ENCODE measurements at regions not wholly inside any gene's neighbourhood (a gene's known extent, or its start where the extent isn't known, plus 50 kb on each side); places are given as distances from the start of the nearest gene placed in this dataset.

DNA sequence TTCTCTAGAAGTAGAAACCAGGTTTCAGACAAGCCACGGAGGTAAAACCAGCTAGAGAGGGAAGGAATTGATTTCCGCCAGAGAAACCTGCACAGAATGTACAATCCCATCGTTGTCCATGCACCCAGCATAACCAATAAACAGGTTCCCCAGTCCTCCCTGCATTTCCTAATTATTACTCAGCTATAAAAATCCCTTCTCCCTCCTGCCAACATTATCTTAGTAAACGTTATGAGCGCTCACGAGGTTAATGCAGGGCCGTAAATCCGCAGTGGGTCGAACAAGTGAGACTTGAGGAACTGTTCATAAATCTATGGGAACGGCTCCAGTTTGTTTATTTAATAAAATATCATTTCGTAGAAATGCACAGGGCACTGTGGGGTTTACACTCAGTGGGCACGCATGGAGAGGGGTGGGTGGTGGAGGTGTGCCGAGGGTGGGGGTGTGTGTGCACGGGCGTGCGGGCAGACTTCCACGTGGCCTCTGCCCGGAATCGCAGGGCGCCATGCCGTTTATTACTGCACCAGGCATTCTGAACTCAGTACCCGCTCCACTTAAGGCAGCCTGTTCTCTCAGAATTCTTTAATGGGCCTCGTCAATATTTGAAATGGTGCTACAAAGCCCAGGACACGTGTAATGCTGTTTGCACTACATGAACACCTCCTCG lies 257.3 kb downstream of the MIAT start:
- no peaks in the 10 kb centered on the region for H3K79me2 ChIP-seq (ENCODE audit: control insufficient read depth, insufficient read depth, low read length)
- 91% methylated on average over 21 of the region's 25 CpGs for WGBS (ENCODE audit: insufficient coverage)
- H3K9me3 ChIP-seq (ENCODE audit: control extremely low read depth in 1 of 3, control insufficient read depth in 2 of 3, insufficient read depth in 1 of 3, low read length in 2 of 3): peaks cover 0 to 4% (median 0%) of the 10 kb centered on the region in 3 donors
- no peak for ATAC-seq (ENCODE audit: low read depth)
- no peak overlapping the region for H3K27ac Mint-ChIP-seq
- no peaks in the 10 kb centered on the region for H3K9me3 Mint-ChIP-seq (ENCODE audit: insufficient read depth)
- peaks cover 0 to 13% (median 0%) of the 10 kb centered on the region in 4 experiments for H3K27me3 ChIP-seq (replicated peaks in 1 of 4; ENCODE audit: control extremely low read depth in 1 of 4, control insufficient read depth in 3 of 4, insufficient read depth in 4 of 4, low read length in 3 of 4)
- no peaks in the 10 kb centered on the region for H3K4me1 ChIP-seq (ENCODE audit: control insufficient read depth in 2 of 2, insufficient read depth in 2 of 2, low read length in 2 of 2)
- no peak overlapping the region for H3K4me3 ChIP-seq (ENCODE audit: control extremely low read depth in 1 of 5, extremely low read depth in 1 of 5, insufficient read depth in 1 of 5, low read depth in 2 of 5, low read length in 4 of 5)
- no peak overlapping the region for H3K27ac ChIP-seq (ENCODE audit: low read length in 2 of 2)
- POLR2A ChIA-PET: no interaction called here
- no peaks in the 10 kb centered on the region for H3K4me1 Mint-ChIP-seq
- H3K4me3 Mint-ChIP-seq: no peak overlapping the region
- intact Hi-C loops (cut with micrococcal nuclease): no loop called here
- H4K20me1 ChIP-seq (ENCODE audit: control insufficient read depth, insufficient read depth, low read length, poor library complexity, severe bottlenecking): no peaks in the 10 kb centered on the region
- no peak overlapping the region for H3K4me2 ChIP-seq (replicated peaks; ENCODE audit: low read depth, low read length, poor library complexity, severe bottlenecking)
- H3K36me3 ChIP-seq (replicated peaks in 1 of 2; ENCODE audit: control extremely low read depth in 1 of 2, control insufficient read depth in 1 of 2, extremely low read depth in 1 of 2, insufficient read depth in 2 of 2, low read length in 1 of 2): no peaks in the 10 kb centered on the region
- CTCF ChIA-PET: no interaction called here
- DNase-seq: no peak
- no peak overlapping the region for H3K9ac ChIP-seq (ENCODE audit: low read length)
- H2AFZ ChIP-seq (ENCODE audit: insufficient read depth, low read depth, low read length, poor library complexity, severe bottlenecking): no peak overlapping the region
- peaks cover 50% of the 10 kb centered on the region for H3K27me3 Mint-ChIP-seq
- TF ChIP-seq CTCF (IDR thresholded peaks at IDR 0.05) (no peak), EZH2 (IDR thresholded peaks at IDR 0.05; ENCODE audit: borderline replicate concordance, insufficient read depth, low read depth, low read length, poor library complexity, severe bottlenecking) (no peak)

GRCh38 chr22:26916236-26916635 lies 258.8 kb downstream of the MIAT start:
- H3K4me3 Mint-ChIP-seq: no peak overlapping the region
- Histone ChIP-seq H2AFZ (ENCODE audit: insufficient read depth, low read depth, low read length, poor library complexity, severe bottlenecking) (no peak overlapping the region), H3K4me1 (ENCODE audit: control insufficient read depth in 2 of 2, insufficient read depth in 2 of 2, low read length in 2 of 2) (no peaks in the 10 kb centered on the region), H4K20me1 (ENCODE audit: control insufficient read depth, insufficient read depth, low read length, poor library complexity, severe bottlenecking) (no peaks in the 10 kb centered on the region), H3K27me3 (replicated peaks in 1 of 4; ENCODE audit: control extremely low read depth in 1 of 4, control insufficient read depth in 3 of 4, insufficient read depth in 4 of 4, low read length in 3 of 4) (peaks cover 0 to 13% (median 0%) of the 10 kb centered on the region in 4 experiments), H3K9me3 (ENCODE audit: control extremely low read depth in 1 of 3, control insufficient read depth in 2 of 3, insufficient read depth in 1 of 3, low read length in 2 of 3) (peaks cover 0 to 4% (median 0%) of the 10 kb centered on the region in 3 donors), H3K27ac (ENCODE audit: low read length in 2 of 2) (no peak overlapping the region), H3K36me3 (replicated peaks in 1 of 2; ENCODE audit: control extremely low read depth in 1 of 2, control insufficient read depth in 1 of 2, extremely low read depth in 1 of 2, insufficient read depth in 2 of 2, low read length in 1 of 2) (no peaks in the 10 kb centered on the region), H3K4me2 (replicated peaks; ENCODE audit: low read depth, low read length, poor library complexity, severe bottlenecking) (no peak overlapping the region), H3K79me2 (ENCODE audit: control insufficient read depth, insufficient read depth, low read length) (no peaks in the 10 kb centered on the region), H3K9ac (ENCODE audit: low read length) (no peak overlapping the region), H3K4me3 (ENCODE audit: control extremely low read depth in 1 of 5, extremely low read depth in 1 of 5, insufficient read depth in 1 of 5, low read depth in 2 of 5, low read length in 4 of 5) (no peak overlapping the region)
- H3K4me1 Mint-ChIP-seq: no peaks in the 10 kb centered on the region
- intact Hi-C loops (cut with micrococcal nuclease): no loop called here
- no CpG with 5 or more reads among the region's 2 CpGs for WGBS (ENCODE audit: insufficient coverage)
- CTCF ChIA-PET: no interaction called here
- no peak for TF ChIP-seq CTCF (IDR thresholded peaks at IDR 0.05)
- TF ChIP-seq EZH2 (IDR thresholded peaks at IDR 0.05; ENCODE audit: borderline replicate concordance, insufficient read depth, low read depth, low read length, poor library complexity, severe bottlenecking): no peak
- POLR2A ChIA-PET: no interaction called here
- no peak overlapping the region for H3K27ac Mint-ChIP-seq
- ATAC-seq (ENCODE audit: low read depth) (no peak), DNase-seq (no peak)
- peaks cover 41% of the 10 kb centered on the region for H3K27me3 Mint-ChIP-seq
- H3K9me3 Mint-ChIP-seq (ENCODE audit: insufficient read depth): no peaks in the 10 kb centered on the region
